ENCODE measurements at regions not wholly inside any gene's neighbourhood (a gene's known extent, or its start where the extent isn't known, plus 50 kb on each side); places are given as distances from the start of the nearest gene placed in this dataset.
"Not testable (repeated sequence)": the region's sequence is repeated elsewhere in the genome, so short reads cannot be mapped to it uniquely, and the experiment has no call there.

GRCh38 chr7:6936626-6937025, 110.6 kb upstream of the CCZ1B start:
- TF ChIP-seq CTCF, POLR2A (IDR thresholded peaks at IDR 0.05): not testable (repeated sequence)

Measured in adrenal gland (tissue), 5 donors.